Heart left ventricle (tissue), 16 donors: ENCODE measurements at regions not wholly inside any gene's neighbourhood (a gene's known extent, or its start where the extent isn't known, plus 50 kb on each side); places are given as distances from the start of the nearest gene placed in this dataset.
A peak's percentile ranks its signal among the peaks of the same experiment; 100 is the strongest.

Experiments used
- ATAC-seq, 4 donors: fragments of 200-7000 bp; cut with Tn5 transposase; one replicate each; pipeline ENCODE4 v1.9.1; 2020 to 2022; ENCODE audit warnings: moderate library complexity in 4 of 4, mild to moderate bottlenecking in 3 of 4, moderate number of reproducible peaks in 1 of 4
- DNase-seq, 5 donors: peaks; one replicate each; pipeline ENCODE4 v3.0.0-alpha.2; 2020
- H3K27ac ChIP-seq, 12 donors: fragments of 200-600 bp; sonication (generic) in 4 of 12; one replicate each; pipeline versions ENCODE4 v1.5.0 to v1.8.0; 2016 to 2022; ENCODE audit warnings: mild to moderate bottlenecking in 2 of 12
- H3K27me3 ChIP-seq, 9 donors: fragments of 200-600 bp; sonication (generic) in 2 of 9; one replicate each; pipeline versions ENCODE4 v1.5.1 to v1.8.0; 2016 to 2022; ENCODE audit warnings: mild to moderate bottlenecking in 3 of 9
- H3K36me3 ChIP-seq, 9 donors: fragments of 200-600 bp; sonication (generic) in 2 of 9; one replicate each; pipeline versions ENCODE4 v1.5.0 to v1.8.0; 2018 to 2022; ENCODE audit warnings: mild to moderate bottlenecking in 2 of 9
- H3K4me1 ChIP-seq, 12 donors: fragments of 200-600 bp; sonication (generic) in 4 of 12; one replicate each; pipeline versions ENCODE4 v1.5.0 to v1.8.0; 2016 to 2022; ENCODE audit warnings: mild to moderate bottlenecking in 3 of 12
- H3K4me3 ChIP-seq, 12 donors: fragments of 200-600 bp; sonication (generic) in 4 of 12; one replicate each; pipeline versions ENCODE4 v1.5.0 to v1.8.0; 2017 to 2022; ENCODE audit warnings: mild to moderate bottlenecking in 9 of 12, moderate library complexity in 4 of 12
- H3K9me3 ChIP-seq, 12 donors: fragments of 200-600 bp; sonication (generic) in 4 of 12; one replicate each; pipeline versions ENCODE4 v1.5.0 to v1.8.0; 2016 to 2022; ENCODE audit warnings: mild to moderate bottlenecking in 1 of 12
- POLR2A ChIP-seq, 2 donors: fragments of 450-650 bp; IDR thresholded peaks; one replicate each; pipeline ENCODE4 v1.6.1; 2017; ENCODE audit warnings: antibody characterized with exemption in 2 of 2, mild to moderate bottlenecking in 2 of 2, moderate library complexity in 2 of 2
- WGBS, 4 donors: extraction: QIAGEN DNeasy Blood & Tissue Kit in 2 of 4; methylation state at CpG; one replicate each; pipeline versions ENCODE4 v1.1.5 to v1.1.7; 2013 to 2018; 5-methylcytosine and 5-hydroxymethylcytosine counted together
- intact Hi-C, 10 donors: fragments of 100-400 bp; cut with DNase I; formaldehyde crosslinking; loops; one replicate each; pipeline versions ENCODE4 v1.11.1 to v1.14.2; 2022
- TF ChIP-seq, protein P1 (sequence below), 12 donors: fragments of 200-600 bp; sonication (generic) in 4 of 12; IDR thresholded peaks; one replicate each; pipeline versions ENCODE4 v1.5.0 to v1.8.0; 2018 to 2022; ENCODE audit warnings: antibody characterized with exemption in 12 of 12, mild to moderate bottlenecking in 5 of 12
- donor health status: ischemic (EF 13 %, LVEDD 7.1; RV severe dilation, severe dysfunction).
- donor health status: healthy with polysubstance abuse.
- donor health status: DM: no; HTN: yes; CAD: no.
- donor health status: DM: no; HTN: no; CAD: no.
- donor health status: ischemic (EF 25% LVEDD 6.9; RV normal size, moderate dysfunction).
- donor health status: ischemic (EF 25% LVEDD 5.7; RV mildly dilated, moderate dysfunction).
- donor health status: healthy.
- donor health status: DM: yes; HTN: yes; CAD: no.
- donor health status: ischemic (EF 35%, LVEDD 5.7; RV mildly dilated, moderate dysfunction).
- donor health status: nonischemic (EF 11% LVEDD 7.7; RV severe dilation, severe dysfunction).
- donor health status: DM: yes; HTN: yes; CAD: no.
- donor health status: PGD.
- donor health status: ischemic (EF 29% LVEDD 5.4; RV normal size, mild dysfunction).
- donor health status: nonischemic (EF 23%, LVEDD 6.1; RV moderate dilation, normal function).

DNA sequence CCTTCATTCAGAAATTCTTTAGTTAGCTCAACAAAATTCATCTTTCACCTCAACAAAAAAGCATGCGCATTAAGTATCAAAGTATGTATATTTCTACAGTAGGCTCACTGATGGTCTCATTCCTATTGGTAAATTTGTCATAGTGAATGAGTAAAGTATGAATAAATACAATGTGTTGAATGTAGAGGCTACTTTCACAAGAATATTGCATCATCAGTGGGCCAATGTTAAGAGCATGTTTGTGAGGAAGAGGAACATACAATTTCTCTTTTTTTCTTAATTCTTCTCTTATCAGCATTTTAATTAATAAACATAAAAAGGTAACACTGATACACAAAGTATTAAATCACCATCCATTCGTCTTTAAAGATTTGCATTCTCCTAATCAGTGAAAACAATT, 505.1 kb downstream of the CETN3 start:
- no peak overlapping the region for H3K27ac ChIP-seq
- no peaks in the 10 kb centered on the region for H3K27me3 ChIP-seq
- WGBS, 4 donors = 84 to 93% (median 90%) methylated on average over 2 of the region's 2 CpGs
- H3K4me3 ChIP-seq = no peak overlapping the region
- H3K4me1 ChIP-seq = peaks cover 0 to 9% (median 0%) of the 10 kb centered on the region in 12 donors
- intact Hi-C loops = no loop called here
- TF ChIP-seq, protein P1, sequence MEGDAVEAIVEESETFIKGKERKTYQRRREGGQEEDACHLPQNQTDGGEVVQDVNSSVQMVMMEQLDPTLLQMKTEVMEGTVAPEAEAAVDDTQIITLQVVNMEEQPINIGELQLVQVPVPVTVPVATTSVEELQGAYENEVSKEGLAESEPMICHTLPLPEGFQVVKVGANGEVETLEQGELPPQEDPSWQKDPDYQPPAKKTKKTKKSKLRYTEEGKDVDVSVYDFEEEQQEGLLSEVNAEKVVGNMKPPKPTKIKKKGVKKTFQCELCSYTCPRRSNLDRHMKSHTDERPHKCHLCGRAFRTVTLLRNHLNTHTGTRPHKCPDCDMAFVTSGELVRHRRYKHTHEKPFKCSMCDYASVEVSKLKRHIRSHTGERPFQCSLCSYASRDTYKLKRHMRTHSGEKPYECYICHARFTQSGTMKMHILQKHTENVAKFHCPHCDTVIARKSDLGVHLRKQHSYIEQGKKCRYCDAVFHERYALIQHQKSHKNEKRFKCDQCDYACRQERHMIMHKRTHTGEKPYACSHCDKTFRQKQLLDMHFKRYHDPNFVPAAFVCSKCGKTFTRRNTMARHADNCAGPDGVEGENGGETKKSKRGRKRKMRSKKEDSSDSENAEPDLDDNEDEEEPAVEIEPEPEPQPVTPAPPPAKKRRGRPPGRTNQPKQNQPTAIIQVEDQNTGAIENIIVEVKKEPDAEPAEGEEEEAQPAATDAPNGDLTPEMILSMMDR (IDR thresholded peaks at IDR 0.05) = no peak
- TF ChIP-seq POLR2A (IDR thresholded peaks at IDR 0.05) = no peak
- peaks cover 0 to 12% (median 0%) of the 10 kb centered on the region in 12 donors for H3K9me3 ChIP-seq
- no peak for DNase-seq
- no peaks in the 10 kb centered on the region for H3K36me3 ChIP-seq
- no peak for ATAC-seq

- no peaks in the 10 kb centered on the region for H3K36me3 ChIP-seq
- ATAC-seq (peak; percentile 94 to 98 (median 96)), DNase-seq (peak in 4 of 5 donors; percentile 32 to 52 (median 44))
- H3K27me3 ChIP-seq = no peaks in the 10 kb centered on the region
- WGBS, 4 donors = 46 to 55% (median 50%) methylated on average over 4 of the region's 4 CpGs
- H3K4me3 ChIP-seq = no peak overlapping the region
- peak overlapping the region in 8 of 12 donors; percentile 7 to 74 (median 46) for H3K27ac ChIP-seq
- peaks cover 0 to 9% (median under 1%) of the 10 kb centered on the region in 12 donors for H3K9me3 ChIP-seq
- intact Hi-C loops = no loop called here
- no peak for TF ChIP-seq POLR2A (IDR thresholded peaks at IDR 0.05)
- TF ChIP-seq, protein P1 (IDR thresholded peaks at IDR 0.05) = no peak
- H3K4me1 ChIP-seq = peaks cover 0 to 9% (median 0%) of the 10 kb centered on the region in 12 donors
Observed at GRCh38 chr5:89901983-89902382, 507.6 kb downstream of the CETN3 start.

- H3K36me3 ChIP-seq = no peaks in the 10 kb centered on the region
- no peak for DNase-seq
- peak overlapping the region in 8 of 12 donors; percentile 7 to 74 (median 46) for H3K27ac ChIP-seq
- 59 to 77% (median 61%) methylated on average over 1 of the region's 1 CpG for WGBS, 4 donors
- no peak overlapping the region for H3K4me3 ChIP-seq
- peaks cover 0 to 9% (median 0%) of the 10 kb centered on the region in 12 donors for H3K4me1 ChIP-seq
- ATAC-seq = no peak
- intact Hi-C loops = no loop called here
- H3K9me3 ChIP-seq = peaks cover 0 to 9% (median under 1%) of the 10 kb centered on the region in 12 donors
- H3K27me3 ChIP-seq = no peaks in the 10 kb centered on the region
- TF ChIP-seq, protein P1 (IDR thresholded peaks at IDR 0.05) = no peak
- no peak for TF ChIP-seq POLR2A (IDR thresholded peaks at IDR 0.05)
Observed at GRCh38 chr5:89901346-89901745, 508.2 kb downstream of the CETN3 start.

DNA sequence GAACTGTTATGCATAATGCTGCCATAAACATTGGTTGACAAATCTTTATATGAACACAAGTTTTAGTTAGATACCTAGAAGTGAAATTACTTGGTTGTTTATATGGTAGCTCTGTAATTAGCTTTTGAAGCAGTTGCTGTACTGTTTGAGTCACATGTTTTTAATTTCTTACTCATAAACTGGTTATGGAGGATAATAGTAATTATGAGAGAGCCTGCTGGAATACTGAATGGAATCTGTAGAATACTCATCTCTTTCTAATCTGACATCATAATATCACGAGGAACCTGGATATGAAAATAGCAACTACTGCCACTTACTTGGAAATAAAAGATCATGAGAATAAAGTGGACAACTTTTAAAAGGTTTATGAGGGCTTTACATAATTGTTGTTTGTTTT, 509.2 kb downstream of the CETN3 start:
- no peaks in the 10 kb centered on the region for H3K36me3 ChIP-seq
- peaks cover 0 to 9% (median 0%) of the 10 kb centered on the region in 12 donors for H3K4me1 ChIP-seq
- H3K27me3 ChIP-seq = no peaks in the 10 kb centered on the region
- intact Hi-C loops = no loop called here
- no peak overlapping the region for H3K4me3 ChIP-seq
- ATAC-seq (no peak), DNase-seq (no peak)
- H3K9me3 ChIP-seq = peaks cover 0 to 18% (median 0%) of the 10 kb centered on the region in 12 donors
- no peak for TF ChIP-seq POLR2A (IDR thresholded peaks at IDR 0.05)
- TF ChIP-seq, protein P1 (IDR thresholded peaks at IDR 0.05) = no peak
- peak overlapping the region in 1 of 12 donors; percentile 74 for H3K27ac ChIP-seq
- 85 to 89% (median 88%) methylated on average over 1 of the region's 1 CpG for WGBS, 4 donors
